Adrenal gland (tissue), 9 donors: ENCODE measurements at regions not wholly inside any gene's neighbourhood (a gene's known extent, or its start where the extent isn't known, plus 50 kb on each side); places are given as distances from the start of the nearest gene placed in this dataset.

Experiments used
- DNase-seq, 7 donors: peaks; one replicate each; pipeline ENCODE4 v3.0.0-alpha.2; 2019 to 2020
- H3K27ac ChIP-seq, 5 donors: fragments of 200-600 bp; sonication (generic) in 4 of 5; 1 replicate in 3 of 5; 2 replicates in 2 of 5; pipeline versions ENCODE4 v1.5.1 to v1.8.0; 2016 to 2020; ENCODE audit warnings: mild to moderate bottlenecking in 1 of 5
- H3K27me3 ChIP-seq: fragments of 200-600 bp; 2 replicates; pipeline ENCODE4 v1.8.0; 2021
- H3K36me3 ChIP-seq, 2 donors: fragments of 200-600 bp; replicated peaks in 1 of 2; 1 replicate in 1 of 2; 2 replicates in 1 of 2; pipeline versions ENCODE4 v1.5.1 to v1.8.0; 2018 to 2022
- H3K4me1 ChIP-seq, 2 donors: fragments of 200-600 bp; replicated peaks in 1 of 2; 1 replicate in 1 of 2; 2 replicates in 1 of 2; pipeline versions ENCODE4 v1.5.1 to v1.8.0; 2018 to 2021
- H3K4me3 ChIP-seq, 4 donors: fragments of 200-600 bp; sonication (generic) in 3 of 4; one replicate each; pipeline ENCODE4 v1.5.1; 2016 to 2018
- H3K9me3 ChIP-seq, 3 donors: fragments of 200-600 bp; sonication (generic) in 1 of 3; replicated peaks in 1 of 3; 1 replicate in 2 of 3; 2 replicates in 1 of 3; pipeline versions ENCODE4 v1.5.1 to v1.8.0; 2016 to 2021
- POLR2A ChIP-seq, 2 donors: fragments of 450-650 bp; IDR thresholded peaks; one replicate each; pipeline ENCODE4 v1.6.1; 2017; ENCODE audit warnings: antibody characterized with exemption in 2 of 2, mild to moderate bottlenecking in 2 of 2, moderate library complexity in 1 of 2
- WGBS, 4 donors: extraction: QIAGEN DNeasy Blood & Tissue Kit in 2 of 4; methylation state at CpG; one replicate each; pipeline versions ENCODE4 v1.1.5 to v1.1.7; 2013 to 2017; 5-methylcytosine and 5-hydroxymethylcytosine counted together
- intact Hi-C, 2 donors: fragments of 100-400 bp; cut with DNase I; formaldehyde crosslinking; loops; one replicate each; pipeline versions ENCODE4 v1.14.1 to v1.15.0; 2022 to 2023
- TF ChIP-seq, protein P1 (sequence below), 6 experiments: fragments of 450-650 bp in 4 of 6; fragments of 200-600 bp in 2 of 6; sonication (generic) in 1 of 6; IDR thresholded peaks; 1 replicate in 5 of 6; 2 replicates in 1 of 6; pipeline versions ENCODE4 v1.5.1 to v1.8.0; 2016 to 2021; ENCODE audit warnings: antibody characterized with exemption in 6 of 6, mild to moderate bottlenecking in 2 of 6, moderate library complexity in 1 of 6
- donor health status: healthy with polysubstance abuse.
- donor health status: Bipolar disorder and iron deficiency.
- donor health status: DM: yes; HTN: yes; CAD: no.
- donor health status: DM: no; HTN: no; CAD: no.
- donor health status: DM: no; HTN: no; CAD: no.

DNA sequence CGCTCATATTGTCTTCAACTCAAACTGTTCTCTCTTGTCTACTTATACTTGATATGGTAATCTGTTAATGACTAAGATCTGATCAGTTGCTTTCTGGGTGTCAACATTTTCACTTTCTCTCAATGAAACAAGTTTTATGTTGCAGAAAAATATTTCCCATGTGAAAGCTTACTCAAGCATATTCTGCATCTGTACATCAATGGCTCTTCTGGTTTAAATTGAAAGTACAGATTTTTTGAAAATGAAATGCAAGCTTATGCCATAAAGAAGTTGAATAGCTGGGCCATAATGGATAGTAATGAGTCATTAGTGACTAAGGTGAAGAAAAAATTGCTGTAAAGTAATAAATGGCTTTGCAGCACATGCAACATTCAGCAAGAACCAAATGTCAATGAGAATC is 140.7 kb downstream of the BCHE start:
- Histone ChIP-seq H3K36me3 (no peaks in the 10 kb centered on the region), H3K4me3 (no peak overlapping the region), H3K4me1 (no peaks in the 10 kb centered on the region), H3K27me3 (no peaks in the 10 kb centered on the region), H3K9me3 (no peaks in the 10 kb centered on the region), H3K27ac (no peak overlapping the region)
- WGBS, 4 donors = 89 to 99% (median 96%) methylated on average over 1 of the region's 1 CpG
- TF ChIP-seq, protein P1, sequence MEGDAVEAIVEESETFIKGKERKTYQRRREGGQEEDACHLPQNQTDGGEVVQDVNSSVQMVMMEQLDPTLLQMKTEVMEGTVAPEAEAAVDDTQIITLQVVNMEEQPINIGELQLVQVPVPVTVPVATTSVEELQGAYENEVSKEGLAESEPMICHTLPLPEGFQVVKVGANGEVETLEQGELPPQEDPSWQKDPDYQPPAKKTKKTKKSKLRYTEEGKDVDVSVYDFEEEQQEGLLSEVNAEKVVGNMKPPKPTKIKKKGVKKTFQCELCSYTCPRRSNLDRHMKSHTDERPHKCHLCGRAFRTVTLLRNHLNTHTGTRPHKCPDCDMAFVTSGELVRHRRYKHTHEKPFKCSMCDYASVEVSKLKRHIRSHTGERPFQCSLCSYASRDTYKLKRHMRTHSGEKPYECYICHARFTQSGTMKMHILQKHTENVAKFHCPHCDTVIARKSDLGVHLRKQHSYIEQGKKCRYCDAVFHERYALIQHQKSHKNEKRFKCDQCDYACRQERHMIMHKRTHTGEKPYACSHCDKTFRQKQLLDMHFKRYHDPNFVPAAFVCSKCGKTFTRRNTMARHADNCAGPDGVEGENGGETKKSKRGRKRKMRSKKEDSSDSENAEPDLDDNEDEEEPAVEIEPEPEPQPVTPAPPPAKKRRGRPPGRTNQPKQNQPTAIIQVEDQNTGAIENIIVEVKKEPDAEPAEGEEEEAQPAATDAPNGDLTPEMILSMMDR (IDR thresholded peaks at IDR 0.05) = no peak
- no peak for TF ChIP-seq POLR2A (IDR thresholded peaks at IDR 0.05)
- no peak for DNase-seq
- intact Hi-C loops = no loop called here

DNA sequence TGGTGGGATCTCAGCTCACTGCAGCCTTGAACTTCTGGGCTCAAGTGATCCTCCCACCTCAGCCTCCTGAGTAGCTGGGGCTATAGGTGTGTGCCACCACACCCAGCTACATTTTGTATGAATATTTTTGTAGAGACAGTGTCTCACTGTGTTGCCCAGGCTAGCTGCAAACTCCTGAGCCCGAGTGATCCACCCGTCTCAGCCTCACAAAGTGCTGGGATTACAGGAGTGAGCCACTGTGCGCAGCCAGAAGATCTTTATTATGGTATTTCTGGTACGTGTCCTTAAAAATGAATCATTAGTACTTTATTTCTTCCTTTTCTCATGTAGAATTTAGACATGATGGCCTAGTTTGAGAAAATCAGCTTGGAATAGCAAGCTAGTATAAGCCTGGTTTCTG is 153.3 kb downstream of the BCHE start:
- Histone ChIP-seq H3K27ac (no peak overlapping the region), H3K27me3 (no peaks in the 10 kb centered on the region), H3K36me3 (no peaks in the 10 kb centered on the region), H3K4me1 (no peaks in the 10 kb centered on the region), H3K9me3 (no peaks in the 10 kb centered on the region), H3K4me3 (no peak overlapping the region)
- 87 to 93% (median 88%) methylated on average over 3 to 4 of the region's 4 CpGs for WGBS, 4 donors
- no peak for TF ChIP-seq POLR2A (IDR thresholded peaks at IDR 0.05)
- TF ChIP-seq, protein P1 (IDR thresholded peaks at IDR 0.05) = no peak
- intact Hi-C loops = no loop called here
- no peak for DNase-seq

DNA sequence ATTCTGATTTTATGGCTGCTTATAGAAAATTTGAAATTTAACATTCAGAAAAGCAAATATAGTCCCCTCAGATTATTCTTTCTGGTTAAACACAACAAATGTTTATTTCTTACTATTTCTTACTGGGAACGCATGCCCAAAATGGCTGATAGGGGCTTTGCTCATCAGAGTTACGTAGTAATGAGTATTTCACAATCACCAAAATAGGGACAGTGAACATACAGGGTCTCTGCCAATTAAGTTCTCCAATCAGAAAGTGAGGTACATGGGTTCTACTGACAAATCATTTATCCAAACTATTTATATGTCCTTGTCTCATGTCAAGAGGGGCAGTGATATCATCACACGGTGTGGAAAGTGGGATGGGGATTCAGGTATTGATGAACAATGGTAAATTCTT is 154.5 kb downstream of the BCHE start:
- Histone ChIP-seq H3K4me3 (no peak overlapping the region), H3K9me3 (no peaks in the 10 kb centered on the region), H3K36me3 (no peaks in the 10 kb centered on the region), H3K27ac (no peak overlapping the region), H3K27me3 (no peaks in the 10 kb centered on the region), H3K4me1 (no peaks in the 10 kb centered on the region)
- DNase-seq = no peak
- TF ChIP-seq, protein P1 (IDR thresholded peaks at IDR 0.05) = no peak
- TF ChIP-seq POLR2A (IDR thresholded peaks at IDR 0.05) = no peak
- WGBS, 4 donors = 85 to 90% (median 86%) methylated on average over 3 of the region's 3 CpGs
- intact Hi-C loops = no loop called here

DNA sequence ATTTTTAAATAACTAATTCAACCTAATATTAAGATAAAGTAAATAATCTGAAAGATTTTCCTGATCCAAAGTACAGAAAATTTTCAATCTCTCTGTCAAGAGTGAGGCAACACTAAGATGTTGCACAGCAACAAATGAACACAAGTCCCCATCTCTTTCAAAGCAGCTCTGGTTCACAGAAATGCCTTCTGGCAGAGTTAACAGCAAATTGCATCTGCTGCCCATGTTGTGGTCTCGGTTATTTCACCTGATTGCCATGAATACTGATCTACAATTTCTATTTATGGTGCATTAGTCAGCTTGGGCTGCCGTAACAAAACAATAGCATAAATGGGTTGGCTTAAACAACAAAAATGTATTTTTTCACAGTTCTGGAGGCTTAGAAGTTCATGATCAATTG is 167.3 kb downstream of the BCHE start:
- intact Hi-C loops = no loop called here
- Histone ChIP-seq H3K4me1 (no peaks in the 10 kb centered on the region), H3K4me3 (no peak overlapping the region), H3K27me3 (no peaks in the 10 kb centered on the region), H3K27ac (no peak overlapping the region), H3K36me3 (no peaks in the 10 kb centered on the region), H3K9me3 (no peaks in the 10 kb centered on the region)
- WGBS, 4 donors = 66 to 88% (median 73%) methylated on average over 2 of the region's 2 CpGs
- TF ChIP-seq, protein P1 (IDR thresholded peaks at IDR 0.05) = no peak
- no peak for TF ChIP-seq POLR2A (IDR thresholded peaks at IDR 0.05)
- DNase-seq = no peak
